NCI-H345 treated with DMSO at 0.1 percent for 48 hours (cell line): ENCODE measurements at regions not wholly inside any gene's neighbourhood (a gene's known extent, or its start where the extent isn't known, plus 50 kb on each side); places are given as distances from the start of the nearest gene placed in this dataset.

ENCODE experiments used
- DNase-seq: peaks from one replicate; lab custom pipeline; 2025; ENCODE audit not compliant: unreplicated experiment; lab: John Stamatoyannopoulos, UW

DNA sequence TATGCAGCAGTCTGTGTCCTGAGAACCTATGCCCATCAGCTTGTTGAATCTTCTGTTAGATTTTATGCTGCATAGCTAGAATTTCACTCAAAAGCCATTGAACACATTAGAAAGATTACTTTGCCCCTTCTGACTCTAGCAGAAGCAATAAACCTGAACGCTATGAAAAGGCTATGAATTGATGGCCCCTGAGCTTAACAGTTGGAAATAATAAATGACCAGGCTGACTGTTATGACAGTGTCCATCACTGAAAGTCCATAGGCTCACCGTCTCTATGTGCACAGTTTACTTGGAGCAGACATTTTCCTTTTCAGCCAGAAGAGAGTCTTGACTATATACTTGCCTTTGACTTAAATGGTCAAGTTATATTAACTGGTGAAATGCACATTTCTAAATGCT, 1618.8 kb upstream of the ACVR2A start:
- no peak for DNase-seq

DNA sequence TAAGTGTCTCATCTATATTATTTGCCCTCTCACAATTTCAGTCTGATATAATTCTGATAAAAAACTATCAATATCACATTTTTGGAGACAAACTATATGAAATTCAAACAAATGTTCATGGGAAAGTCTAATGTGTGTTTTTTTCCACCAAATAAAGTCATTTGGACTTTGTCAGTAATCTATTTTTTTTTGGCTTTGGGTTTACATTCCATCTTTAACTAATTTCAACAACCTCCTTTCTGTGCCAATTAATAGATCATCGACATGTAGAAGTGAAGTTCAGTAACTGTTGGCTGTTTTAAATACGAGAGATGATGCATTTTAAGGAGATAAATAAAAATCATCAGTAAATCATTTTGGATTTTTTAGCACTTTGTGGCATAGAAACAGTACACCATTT, 1623.0 kb upstream of the ACVR2A start:
- no peak for DNase-seq

DNA sequence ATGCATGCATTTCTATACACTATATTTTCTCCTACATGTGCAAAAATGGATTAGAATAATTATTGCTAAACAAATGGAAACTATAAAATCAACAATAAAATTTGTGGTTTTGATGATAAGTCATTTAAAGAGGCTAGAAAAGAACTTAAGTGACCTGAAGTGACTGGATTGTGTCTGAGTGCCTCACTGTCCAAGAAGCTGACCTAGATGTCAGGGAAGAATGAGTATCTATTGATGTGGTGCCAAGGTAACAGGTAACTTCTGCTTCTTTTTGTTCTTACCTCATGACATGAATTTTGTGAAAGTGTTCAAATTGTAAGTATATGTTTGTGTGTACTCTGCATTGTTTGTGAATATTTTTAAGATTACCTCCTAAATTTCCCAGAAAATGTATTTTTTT, 1623.9 kb upstream of the ACVR2A start:
- DNase-seq = no peak

- DNase-seq = no peak
Observed at GRCh38 chr2:146214394-146214929, 1630.4 kb upstream of the ACVR2A start.

DNA sequence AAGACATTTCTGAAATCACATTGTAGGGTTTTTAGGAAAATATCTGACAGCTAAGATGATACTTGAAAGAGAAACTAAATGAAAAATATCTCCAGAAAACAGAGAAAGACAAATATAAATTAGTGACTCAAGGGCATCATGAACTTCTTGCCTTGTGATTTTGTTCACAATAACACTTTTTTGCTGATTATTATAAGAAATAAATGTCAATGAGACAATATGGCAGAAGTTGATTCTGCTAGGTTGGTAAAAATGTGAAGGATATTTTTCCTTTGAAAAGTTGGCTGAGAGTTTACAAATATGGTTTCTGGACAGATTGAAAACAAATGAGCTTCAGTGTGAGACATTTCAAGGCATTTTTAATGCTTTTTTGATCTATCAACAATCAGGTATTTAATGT, 1631.2 kb upstream of the ACVR2A start:
- DNase-seq = no peak

GRCh38 chr2:146212602-146213001, 1632.2 kb upstream of the ACVR2A start:
- no peak for DNase-seq

DNA sequence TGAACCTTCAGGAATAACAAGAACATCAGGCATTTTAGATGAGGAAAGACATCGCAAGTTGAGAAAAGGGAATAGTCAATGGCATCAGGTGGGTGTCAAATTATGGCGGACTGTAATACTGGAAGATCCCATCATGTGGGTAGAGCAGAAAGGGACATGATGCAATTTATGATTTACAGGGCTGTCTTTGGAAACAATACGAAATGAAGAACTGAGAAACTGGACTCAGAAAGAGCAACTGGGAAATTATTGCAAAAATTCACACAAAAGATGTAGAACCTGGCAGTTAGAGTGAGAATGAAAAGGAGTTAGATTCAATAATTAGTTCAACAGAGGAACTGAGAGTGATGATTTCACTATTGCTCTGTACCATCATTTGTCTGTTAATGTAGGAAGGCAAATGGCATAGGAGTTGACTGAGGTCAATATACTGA, 1635.0 kb upstream of the ACVR2A start:
- DNase-seq = no peak

DNA sequence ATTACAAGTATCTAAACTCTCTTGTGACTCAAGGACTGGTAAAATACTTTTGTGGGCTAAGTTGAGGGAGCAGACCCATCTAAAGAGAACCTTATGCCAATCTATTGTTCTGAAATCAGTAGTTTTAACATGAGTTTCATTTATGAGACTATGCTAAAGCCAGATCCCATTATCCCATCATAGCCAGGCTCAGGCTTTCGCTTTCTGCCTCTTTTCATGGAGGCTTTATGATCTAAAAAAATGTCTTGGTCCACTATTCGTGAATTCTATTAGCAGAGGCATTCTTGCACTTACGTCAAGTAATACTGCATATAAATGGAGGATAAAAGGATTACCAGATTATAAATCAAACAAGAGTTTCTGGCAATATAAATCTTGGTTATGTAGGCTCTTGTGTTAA, 1636.9 kb upstream of the ACVR2A start:
- no peak for DNase-seq

GRCh38 chr2:146207417-146207816, 1637.4 kb upstream of the ACVR2A start:
- no peak for DNase-seq

DNA sequence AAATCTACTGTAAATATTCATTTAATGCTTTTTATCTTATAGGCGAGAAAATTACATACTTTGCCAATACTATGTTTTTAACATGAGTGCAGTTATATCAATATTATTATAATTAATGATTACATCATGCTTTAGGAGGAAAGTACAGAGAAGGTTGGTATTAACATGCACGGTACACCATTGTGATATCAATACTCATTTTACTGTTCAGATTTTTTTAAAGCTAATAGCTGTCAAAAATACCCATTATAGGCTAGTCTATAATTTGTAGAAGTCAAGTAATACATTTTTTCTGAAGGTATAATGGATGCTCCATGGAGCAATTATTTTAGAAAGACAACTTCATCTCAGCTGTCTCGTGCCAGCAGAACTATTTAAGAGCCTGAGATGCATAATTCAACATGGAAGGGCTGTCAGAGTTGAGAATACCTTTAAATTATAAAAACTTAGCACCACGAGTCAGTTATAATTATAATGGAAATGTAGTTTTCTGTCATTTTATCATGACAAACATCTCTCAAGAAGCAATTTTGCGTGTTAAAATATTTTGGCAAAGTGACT, 1641.7 kb upstream of the ACVR2A start:
- no peak for DNase-seq

GRCh38 chr2:146193619-146194018, 1651.2 kb upstream of the ACVR2A start:
- no peak for DNase-seq

GRCh38 chr2:146189541-146189940, 1655.3 kb upstream of the ACVR2A start:
- no peak for DNase-seq

- no peak for DNase-seq
Observed at GRCh38 chr2:146173934-146174333, 1654.0 kb upstream of the ZEB2 start.

DNA sequence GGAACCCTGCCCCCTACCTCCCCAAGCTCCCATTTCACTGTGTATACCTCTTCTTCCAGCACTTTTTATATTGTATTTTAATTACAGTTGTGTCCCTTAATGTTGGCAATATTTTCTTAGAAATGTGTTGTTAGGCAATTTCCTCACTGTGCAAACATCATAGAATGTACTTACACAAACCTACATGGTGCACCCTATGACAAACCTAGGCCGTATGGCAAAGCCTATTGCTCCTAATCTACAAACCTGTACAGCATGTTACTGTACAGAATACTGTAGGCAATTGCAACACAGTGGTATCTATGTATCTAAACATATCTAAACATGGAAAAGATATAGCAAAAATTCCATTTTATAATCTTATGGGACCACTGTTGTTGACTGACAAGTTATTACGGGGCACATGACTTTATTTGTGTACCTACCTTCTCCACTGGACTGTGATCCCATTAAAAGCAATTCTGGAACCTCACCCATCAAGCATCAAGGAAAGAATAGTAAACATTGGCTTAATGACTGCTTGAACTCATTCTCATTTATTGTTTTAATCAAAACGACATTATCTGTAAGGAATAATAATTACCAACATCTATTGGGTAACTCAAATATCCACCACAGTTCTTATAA, 1641.5 kb upstream of the ZEB2 start:
- no peak for DNase-seq

DNA sequence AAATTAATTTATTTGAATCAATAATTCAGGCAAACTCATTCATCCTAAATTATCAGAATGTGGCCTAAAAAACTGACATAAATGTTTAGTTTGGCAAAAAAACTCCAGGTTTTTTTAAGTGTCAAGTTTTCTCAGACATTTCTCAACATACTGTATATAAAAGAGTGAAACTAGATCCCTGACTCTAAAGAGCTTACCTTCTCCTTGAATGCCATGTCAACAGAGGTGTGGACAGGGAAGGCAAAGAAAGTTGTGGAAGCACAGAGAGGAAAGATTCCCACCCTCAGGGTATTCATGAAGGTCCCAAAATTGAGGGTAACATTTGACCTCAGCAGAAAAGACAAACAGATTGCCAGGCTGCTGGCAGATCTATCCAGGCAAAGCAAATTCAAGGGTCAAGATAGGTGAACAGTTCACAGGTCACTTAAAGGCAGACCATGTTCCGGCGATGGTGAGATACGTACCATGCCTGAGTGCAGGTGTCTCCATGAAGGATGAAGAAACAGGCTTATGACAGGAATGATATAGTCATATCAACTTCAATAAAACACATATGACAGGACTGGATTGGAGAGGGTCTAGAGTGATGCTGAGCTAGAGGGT, 1638.3 kb upstream of the ZEB2 start:
- DNase-seq = no peak

DNA sequence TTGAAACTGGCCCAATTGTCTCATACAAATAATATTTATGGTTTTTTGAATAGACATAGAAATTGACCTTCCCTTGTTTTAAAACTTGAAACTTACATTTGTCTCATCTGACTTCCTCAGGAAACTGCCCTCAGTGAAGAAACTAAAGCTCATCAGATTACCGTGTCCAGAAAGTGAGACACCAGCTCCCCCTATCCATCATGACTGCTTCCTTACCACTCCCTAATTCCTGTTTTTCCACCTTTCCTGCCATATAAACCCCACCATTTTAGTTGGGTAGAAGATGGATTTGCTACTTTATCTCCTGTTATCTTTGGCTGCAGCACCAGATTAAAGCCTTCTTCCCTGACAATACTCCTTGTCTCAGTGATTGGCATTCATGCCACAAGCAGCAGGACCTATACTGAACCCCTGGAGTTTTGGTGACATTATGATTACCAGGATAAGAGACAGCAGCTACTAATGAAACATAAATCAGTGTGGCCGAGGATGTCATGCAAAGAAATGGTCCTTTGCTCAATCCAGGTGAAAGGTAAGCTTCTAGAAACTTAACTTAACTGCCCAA, 1627.6 kb upstream of the ZEB2 start:
- no peak for DNase-seq

- no peak for DNase-seq
Observed at GRCh38 chr2:146143971-146144370, 1624.1 kb upstream of the ZEB2 start.

- DNase-seq = no peak
Observed at GRCh38 chr2:146138820-146139219, 1618.9 kb upstream of the ZEB2 start.

GRCh38 chr2:146135245-146135644, 1615.3 kb upstream of the ZEB2 start:
- DNase-seq = no peak

DNA sequence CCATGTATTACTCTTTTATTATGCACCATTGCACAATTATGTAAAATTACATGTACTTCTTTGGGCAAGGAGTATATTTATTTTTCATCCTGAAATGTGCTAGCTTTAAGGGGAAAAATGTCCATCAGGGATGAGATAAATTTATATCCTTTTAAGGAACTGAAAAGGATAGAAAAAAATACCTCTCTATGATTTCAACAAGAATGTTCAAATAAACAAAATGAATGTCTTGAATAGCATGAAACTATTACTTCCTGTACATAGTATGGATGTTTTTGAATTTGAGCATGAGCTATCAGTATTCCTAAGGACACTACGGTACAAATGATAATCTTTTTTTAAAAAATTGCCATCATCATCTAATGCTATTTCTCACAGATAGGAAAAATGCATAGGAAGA, 1611.9 kb upstream of the ZEB2 start:
- DNase-seq = no peak

GRCh38 chr2:146131048-146131447, 1611.1 kb upstream of the ZEB2 start:
- peak; percentile 11 for DNase-seq

DNA sequence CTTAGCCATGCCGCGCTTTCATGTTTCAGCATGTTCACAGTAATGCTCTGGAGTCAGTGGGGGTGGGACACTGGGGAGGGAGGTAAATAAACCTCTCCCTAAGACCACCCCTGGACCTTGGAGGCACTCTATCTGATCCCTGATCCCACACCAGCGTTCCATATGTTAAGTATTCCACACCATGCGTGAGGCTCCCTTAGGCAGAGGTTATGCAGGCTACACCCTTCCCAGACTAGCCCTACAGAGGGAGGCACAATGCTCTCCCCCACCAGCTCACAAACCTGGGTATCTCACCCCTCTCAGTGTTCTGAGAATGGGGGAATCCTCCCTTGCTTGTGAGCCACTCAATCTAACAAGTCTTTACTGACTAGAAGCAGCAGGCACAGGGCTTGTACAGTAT, 1610.4 kb upstream of the ZEB2 start:
- DNase-seq = no peak
